Sigmoid colon (tissue), 6 donors: ENCODE measurements at regions not wholly inside any gene's neighbourhood (a gene's known extent, or its start where the extent isn't known, plus 50 kb on each side); places are given as distances from the start of the nearest gene placed in this dataset.

Source experiments
- DNase-seq: peaks from one replicate; pipeline ENCODE4 v3.0.0-alpha.2; 2019
- H3K27ac ChIP-seq, 4 donors: fragments of 200-600 bp; sonication (generic); one replicate each; pipeline ENCODE4 v1.5.1; 2016 to 2019; ENCODE audit warnings: mild to moderate bottlenecking in 1 of 4
- H3K27me3 ChIP-seq, 3 donors: fragments of 200-600 bp; sonication (generic); one replicate each; pipeline ENCODE4 v1.5.1; 2019; ENCODE audit warnings: mild to moderate bottlenecking in 1 of 3
- H3K36me3 ChIP-seq, 4 donors: fragments of 200-600 bp; sonication (generic); one replicate each; pipeline ENCODE4 v1.5.1; 2016 to 2019
- H3K4me1 ChIP-seq, 4 donors: fragments of 200-600 bp; sonication (generic); one replicate each; pipeline ENCODE4 v1.5.1; 2017 to 2019
- H3K4me3 ChIP-seq, 4 donors: fragments of 200-600 bp; sonication (generic); one replicate each; pipeline ENCODE4 v1.5.1; 2017 to 2019; ENCODE audit warnings: mild to moderate bottlenecking in 2 of 4, moderate library complexity in 1 of 4
- H3K9me3 ChIP-seq, 4 donors: fragments of 200-600 bp in 3 of 4; sonication (generic) in 3 of 4; one replicate each; pipeline versions ENCODE4 v1.5.1 to v1.6.1; 2013 to 2019
- EP300 ChIP-seq, 4 donors: sonication (generic); formaldehyde crosslinking; IDR thresholded peaks; one replicate each; pipeline ENCODE4 v1.6.1; 2017; ENCODE audit warnings: antibody characterized with exemption in 4 of 4
- POLR2A ChIP-seq, 2 donors: fragments of 450-650 bp; IDR thresholded peaks; one replicate each; pipeline ENCODE4 v1.6.1; 2016; ENCODE audit warnings: antibody characterized with exemption in 2 of 2, mild to moderate bottlenecking in 2 of 2, moderate library complexity in 2 of 2
- POLR2AphosphoS5 ChIP-seq, 4 donors: sonication (generic); formaldehyde crosslinking; IDR thresholded peaks; one replicate each; pipeline ENCODE4 v1.6.1; 2017; ENCODE audit warnings: antibody characterized with exemption in 4 of 4
- WGBS, 2 donors: extraction: QIAGEN DNeasy Blood & Tissue Kit; methylation state at CpG; one replicate each; pipeline ENCODE4 v1.1.7; 2013; 5-methylcytosine and 5-hydroxymethylcytosine counted together
- intact Hi-C: fragments of 100-400 bp; cut with DNase I; formaldehyde crosslinking; loops from one replicate; pipeline ENCODE4 v1.15.1; 2023
- TF ChIP-seq, protein P1 (sequence below), 4 experiments: fragments of 450-650 bp in 3 of 4; fragments of 200-600 bp in 1 of 4; IDR thresholded peaks; one replicate each; pipeline ENCODE4 v1.5.1; 2016 to 2019; ENCODE audit warnings: antibody characterized with exemption in 4 of 4, mild to moderate bottlenecking in 3 of 4, moderate library complexity in 2 of 4
- donor health status: healthy with polysubstance abuse.
- donor health status: healthy.

DNA sequence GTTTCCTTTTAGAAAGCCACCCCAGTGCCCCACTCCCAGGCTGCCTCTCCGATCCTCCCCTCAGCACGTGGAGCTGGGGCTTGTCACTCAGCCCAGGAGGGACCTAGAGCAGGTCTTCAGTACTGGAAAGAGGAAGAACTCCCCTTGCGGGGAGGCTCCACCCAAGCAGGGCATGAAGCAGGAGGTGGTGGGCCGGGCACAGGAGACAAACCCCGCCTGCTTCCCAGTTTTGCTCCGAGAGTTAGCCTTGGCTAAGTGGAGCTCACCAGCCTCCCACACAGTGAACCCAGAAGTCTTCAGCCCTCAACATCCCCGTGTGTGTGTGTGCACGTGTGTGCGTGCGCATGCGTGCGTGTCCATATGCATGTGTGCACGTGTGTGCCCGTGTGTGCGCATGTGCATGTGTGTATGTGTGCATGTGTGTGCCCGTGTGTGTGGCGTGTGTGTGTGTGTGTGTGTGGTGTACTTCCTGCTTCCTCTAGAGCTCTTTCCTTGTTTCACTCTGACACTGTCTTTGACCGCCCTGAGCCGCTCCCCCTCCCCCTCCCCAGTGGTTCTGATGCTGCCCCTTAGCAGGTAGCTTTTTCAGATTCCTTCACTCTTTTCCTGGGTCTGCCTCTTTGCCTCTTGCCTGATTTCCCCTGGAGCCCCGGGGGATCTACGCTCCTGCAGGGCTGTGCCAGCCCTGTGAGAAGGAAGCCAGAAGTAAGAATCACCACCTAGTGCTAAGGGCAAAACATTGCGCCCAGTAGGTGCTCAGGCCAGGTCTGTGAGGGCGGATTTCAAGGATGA is 239.8 kb downstream of the CDC5L start:
- Histone ChIP-seq H3K4me3 (no peak overlapping the region), H3K9me3 (no peaks in the 10 kb centered on the region), H3K4me1 (no peaks in the 10 kb centered on the region), H3K27ac (no peak overlapping the region), H3K36me3 (no peaks in the 10 kb centered on the region), H3K27me3 (peaks cover 0 to 10% (median 4%) of the 10 kb centered on the region in 3 donors)
- TF ChIP-seq EP300 (IDR thresholded peaks at IDR 0.05) = no peak
- TF ChIP-seq, protein P1, sequence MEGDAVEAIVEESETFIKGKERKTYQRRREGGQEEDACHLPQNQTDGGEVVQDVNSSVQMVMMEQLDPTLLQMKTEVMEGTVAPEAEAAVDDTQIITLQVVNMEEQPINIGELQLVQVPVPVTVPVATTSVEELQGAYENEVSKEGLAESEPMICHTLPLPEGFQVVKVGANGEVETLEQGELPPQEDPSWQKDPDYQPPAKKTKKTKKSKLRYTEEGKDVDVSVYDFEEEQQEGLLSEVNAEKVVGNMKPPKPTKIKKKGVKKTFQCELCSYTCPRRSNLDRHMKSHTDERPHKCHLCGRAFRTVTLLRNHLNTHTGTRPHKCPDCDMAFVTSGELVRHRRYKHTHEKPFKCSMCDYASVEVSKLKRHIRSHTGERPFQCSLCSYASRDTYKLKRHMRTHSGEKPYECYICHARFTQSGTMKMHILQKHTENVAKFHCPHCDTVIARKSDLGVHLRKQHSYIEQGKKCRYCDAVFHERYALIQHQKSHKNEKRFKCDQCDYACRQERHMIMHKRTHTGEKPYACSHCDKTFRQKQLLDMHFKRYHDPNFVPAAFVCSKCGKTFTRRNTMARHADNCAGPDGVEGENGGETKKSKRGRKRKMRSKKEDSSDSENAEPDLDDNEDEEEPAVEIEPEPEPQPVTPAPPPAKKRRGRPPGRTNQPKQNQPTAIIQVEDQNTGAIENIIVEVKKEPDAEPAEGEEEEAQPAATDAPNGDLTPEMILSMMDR (IDR thresholded peaks at IDR 0.05) = no peak
- no peak for TF ChIP-seq POLR2A (IDR thresholded peaks at IDR 0.05)
- TF ChIP-seq POLR2AphosphoS5 (IDR thresholded peaks at IDR 0.05) = no peak
- intact Hi-C loops = no loop called here
- DNase-seq = peak; percentile 69
- 62 to 74% methylated on average over 23 of the region's 23 CpGs for WGBS, 2 donors

GRCh38 chr6:44627883-44628271 is 240.4 kb downstream of the CDC5L start:
- peaks cover 0 to 10% (median 4%) of the 10 kb centered on the region in 3 donors for H3K27me3 ChIP-seq
- TF ChIP-seq POLR2AphosphoS5 (IDR thresholded peaks at IDR 0.05) = no peak
- no peak for TF ChIP-seq POLR2A (IDR thresholded peaks at IDR 0.05)
- TF ChIP-seq, protein P1 (IDR thresholded peaks at IDR 0.05) = no peak
- TF ChIP-seq EP300 (IDR thresholded peaks at IDR 0.05) = no peak
- intact Hi-C loops = no loop called here
- H3K27ac ChIP-seq = no peak overlapping the region
- WGBS, 2 donors = 89 to 95% methylated on average over 7 of the region's 7 CpGs
- no peaks in the 10 kb centered on the region for H3K36me3 ChIP-seq
- no peaks in the 10 kb centered on the region for H3K9me3 ChIP-seq
- DNase-seq = no peak
- H3K4me3 ChIP-seq = no peak overlapping the region
- no peaks in the 10 kb centered on the region for H3K4me1 ChIP-seq

GRCh38 chr6:44628347-44628746 is 240.8 kb downstream of the CDC5L start:
- intact Hi-C loops = no loop called here
- H3K4me3 ChIP-seq = no peak overlapping the region
- H3K36me3 ChIP-seq = no peaks in the 10 kb centered on the region
- no peaks in the 10 kb centered on the region for H3K9me3 ChIP-seq
- peaks cover 0 to 10% (median 4%) of the 10 kb centered on the region in 3 donors for H3K27me3 ChIP-seq
- H3K4me1 ChIP-seq = no peaks in the 10 kb centered on the region
- H3K27ac ChIP-seq = no peak overlapping the region
- 56 to 59% methylated on average over 3 of the region's 3 CpGs for WGBS, 2 donors
- TF ChIP-seq EP300 (IDR thresholded peaks at IDR 0.05) = no peak
- TF ChIP-seq, protein P1 (IDR thresholded peaks at IDR 0.05) = no peak
- no peak for TF ChIP-seq POLR2AphosphoS5 (IDR thresholded peaks at IDR 0.05)
- no peak for TF ChIP-seq POLR2A (IDR thresholded peaks at IDR 0.05)
- DNase-seq = no peak

GRCh38 chr6:44629636-44630035 is 242.1 kb downstream of the CDC5L start:
- Histone ChIP-seq H3K27me3 (peaks cover 0 to 10% (median 4%) of the 10 kb centered on the region in 3 donors), H3K36me3 (no peaks in the 10 kb centered on the region), H3K4me3 (no peak overlapping the region), H3K9me3 (no peaks in the 10 kb centered on the region), H3K27ac (no peak overlapping the region), H3K4me1 (no peaks in the 10 kb centered on the region)
- TF ChIP-seq POLR2A (IDR thresholded peaks at IDR 0.05) (no peak), POLR2AphosphoS5 (IDR thresholded peaks at IDR 0.05) (no peak), EP300 (IDR thresholded peaks at IDR 0.05) (no peak)
- TF ChIP-seq, protein P1 (IDR thresholded peaks at IDR 0.05) = no peak
- 83 to 86% methylated on average over 7 of the region's 7 CpGs for WGBS, 2 donors
- DNase-seq = no peak
- intact Hi-C loops = no loop called here
